ENCODE measurements at regions not wholly inside any gene's neighbourhood (a gene's known extent, or its start where the extent isn't known, plus 50 kb on each side); places are given as distances from the start of the nearest gene placed in this dataset.
A peak's percentile ranks its signal among the peaks of the same experiment; 100 is the strongest.
"Not testable (repeated sequence)": the region's sequence is repeated elsewhere in the genome, so short reads cannot be mapped to it uniquely, and the experiment has no call there.

GRCh38 chr7:101743241-101743994 lies 74.0 kb upstream of the CUX1 start:
- peak; percentile 14 for DNase-seq (ENCODE audit: low read depth, low spot score)

DNA sequence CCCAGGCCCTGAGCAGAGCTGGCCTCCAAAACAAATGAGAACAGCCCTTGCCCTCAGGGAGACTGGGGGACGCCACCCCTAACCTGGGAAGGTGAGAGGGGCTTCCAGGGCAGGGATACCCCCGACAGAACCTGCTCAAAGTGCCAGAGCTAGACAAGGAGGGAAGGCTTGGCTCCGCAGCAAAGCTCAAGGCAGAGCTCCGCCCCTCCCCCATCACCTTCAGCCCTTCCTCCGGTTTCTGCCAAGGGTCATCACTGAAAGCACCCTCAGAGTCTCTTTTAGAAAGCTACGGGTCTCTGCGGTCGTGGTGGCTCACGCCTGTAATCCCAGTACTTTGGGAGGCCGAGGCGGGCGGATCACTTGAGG lies 73.4 kb upstream of the CUX1 start:
- no peak for DNase-seq (ENCODE audit: low read depth, low spot score)

- DNase-seq (ENCODE audit: low read depth, low spot score): no peak
Observed at GRCh38 chr7:101744588-101744987, 72.8 kb upstream of the CUX1 start.

- no peak for DNase-seq (ENCODE audit: low read depth, low spot score)
Observed at GRCh38 chr7:101746314-101746713, 71.1 kb upstream of the CUX1 start.

DNA sequence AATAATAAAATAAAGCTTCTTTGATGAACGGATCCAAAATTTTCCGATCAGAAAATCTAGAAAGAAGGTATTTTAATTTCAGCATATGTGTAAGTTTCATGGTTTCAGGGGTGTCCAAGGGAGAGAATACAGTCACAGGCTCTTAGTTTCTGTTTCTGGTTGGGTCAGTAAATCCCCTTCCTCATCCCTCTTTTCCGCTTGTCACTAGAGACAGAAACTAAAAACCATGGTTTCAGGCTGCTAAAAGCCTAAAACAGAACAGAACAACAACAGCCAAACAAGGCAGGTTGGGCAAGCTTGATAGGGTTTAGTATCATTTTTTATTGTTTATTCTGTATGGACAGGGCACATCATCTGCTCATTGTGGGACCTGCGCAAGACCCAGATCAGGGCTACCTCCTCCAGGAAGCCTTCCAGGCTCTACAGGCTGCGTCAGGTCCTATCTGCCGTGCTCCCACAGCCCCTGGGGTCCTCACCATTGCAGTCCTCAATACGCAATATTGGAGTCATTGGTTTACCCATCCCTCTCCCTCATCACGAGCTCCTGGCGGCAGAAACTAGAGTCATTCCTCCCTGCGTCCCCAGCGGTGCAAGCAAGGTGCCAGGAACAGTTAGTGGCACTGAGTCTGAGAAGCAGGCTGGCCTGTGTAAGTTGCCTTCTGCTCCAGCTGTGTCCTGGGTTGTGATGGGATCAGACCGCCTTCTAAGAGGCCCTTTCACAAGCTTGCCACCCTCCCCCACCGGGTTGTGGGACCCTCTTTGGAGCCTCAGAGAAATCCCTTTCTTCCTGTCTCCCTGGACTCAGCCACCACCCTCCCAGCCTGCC lies 70.2 kb upstream of the CUX1 start:
- no peak for DNase-seq (ENCODE audit: low read depth, low spot score)

GRCh38 chr7:101747879-101748345 lies 69.5 kb upstream of the CUX1 start:
- no peak for DNase-seq (ENCODE audit: low read depth, low spot score)

GRCh38 chr7:101749891-101750290 lies 67.5 kb upstream of the CUX1 start:
- no peak for DNase-seq (ENCODE audit: low read depth, low spot score)

DNA sequence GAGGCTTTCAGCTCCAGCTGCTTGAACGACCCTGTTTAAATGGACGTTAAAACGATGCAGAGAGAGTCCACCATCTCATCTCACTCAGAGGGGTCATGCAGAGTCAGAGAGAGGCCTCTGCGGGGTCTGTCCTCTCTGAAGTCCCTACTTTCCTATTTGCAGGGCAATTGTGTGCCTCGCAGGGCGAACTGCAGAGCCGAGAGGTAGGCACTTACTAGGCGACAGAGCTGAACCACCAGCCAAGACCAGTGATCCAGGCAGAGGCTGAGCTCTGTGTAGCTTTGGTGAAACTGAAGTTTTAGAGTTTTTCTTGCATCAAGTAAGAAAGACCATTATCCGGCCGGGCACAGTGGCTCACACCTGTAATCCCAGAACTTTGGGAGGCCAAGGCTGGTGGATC lies 64.1 kb upstream of the CUX1 start:
- no peak for DNase-seq (ENCODE audit: low read depth, low spot score)

- no peak for DNase-seq (ENCODE audit: low read depth, low spot score)
Observed at GRCh38 chr7:101754424-101755159, 62.8 kb upstream of the CUX1 start.

- DNase-seq (ENCODE audit: low read depth, low spot score): no peak
Observed at GRCh38 chr7:101757879-101758278, 59.5 kb upstream of the CUX1 start.

DNA sequence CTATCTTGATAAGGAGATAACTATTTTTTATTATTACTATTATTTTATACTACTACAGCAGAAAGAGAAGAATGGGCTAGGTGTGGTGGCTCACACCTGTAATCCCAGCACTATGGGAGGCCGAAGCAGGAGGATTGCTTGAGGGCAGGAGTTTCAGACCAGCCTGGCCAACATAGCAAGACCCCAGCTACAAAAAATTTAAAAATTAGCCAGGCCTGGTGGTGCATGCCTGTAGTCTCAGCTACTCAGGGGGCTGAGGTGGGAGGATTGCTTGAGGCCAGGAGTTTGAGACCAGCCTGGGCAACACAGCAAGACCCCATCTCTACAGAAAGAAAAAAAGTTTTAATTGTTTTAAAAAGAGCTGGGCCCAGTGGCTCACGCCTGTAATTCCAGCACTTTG lies 58.9 kb upstream of the CUX1 start:
- not testable (repeated sequence) for DNase-seq (ENCODE audit: low read depth, low spot score)

DNA sequence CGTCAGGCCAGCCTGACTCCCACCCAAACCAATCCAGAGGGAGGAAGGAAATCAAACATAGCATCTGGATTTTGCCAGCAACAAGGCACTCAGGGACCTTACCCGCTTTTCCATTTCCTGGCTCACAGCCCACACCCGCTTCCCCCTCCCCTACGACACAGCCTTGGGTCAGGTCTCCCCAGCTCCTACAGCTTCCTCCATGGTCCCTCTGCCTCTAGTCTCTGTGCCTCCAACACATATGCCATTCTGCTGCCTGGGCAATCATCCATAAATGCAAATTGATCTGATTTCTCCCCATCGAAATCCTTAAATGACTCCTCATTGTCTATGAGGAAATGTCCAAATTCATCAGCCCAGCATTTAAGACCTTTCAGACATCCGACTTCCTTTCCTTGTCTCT lies 53.2 kb upstream of the CUX1 start:
- no peak for DNase-seq (ENCODE audit: low read depth, low spot score)

DNA sequence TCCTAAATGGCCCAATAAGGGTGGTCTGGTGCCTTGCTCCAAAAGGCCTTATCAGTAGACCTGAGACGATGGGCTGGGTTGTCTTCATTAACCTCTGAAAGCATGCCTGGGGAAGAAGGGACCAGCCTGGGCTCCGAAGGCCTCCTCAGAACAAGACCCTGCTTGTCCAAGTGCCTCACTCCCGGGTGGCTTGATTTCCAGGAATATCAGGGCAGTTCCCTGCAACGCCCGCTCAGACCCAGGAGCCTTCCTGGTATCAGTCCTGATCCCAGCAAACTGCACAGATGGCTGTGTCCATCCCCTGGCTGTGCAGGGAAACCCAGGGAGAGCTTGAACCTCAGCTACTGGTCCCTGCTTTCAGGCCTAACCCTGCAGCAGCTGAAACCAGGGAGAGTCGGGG lies 49.9 kb upstream of the CUX1 start:
- no peak for DNase-seq (ENCODE audit: low read depth, low spot score)
